ENCODE measurements at regions not wholly inside any gene's neighbourhood (a gene's known extent, or its start where the extent isn't known, plus 50 kb on each side); places are given as distances from the start of the nearest gene placed in this dataset.

- H3K36me3 ChIP-seq (ENCODE audit: control insufficient read depth, insufficient read depth, low read length): no peaks in the 10 kb centered on the region
- BruUV-seq (replicated peaks): no TSS peak
- Mint-ChIP-seq H3K9me3 (ENCODE audit: unreplicated experiment) (no peaks in the 10 kb centered on the region), H3K27me3 (ENCODE audit: insufficient read depth, unreplicated experiment) (no peaks in the 10 kb centered on the region), H3K4me1 (ENCODE audit: low read depth, unreplicated experiment) (no peaks in the 10 kb centered on the region), H3K36me3 (ENCODE audit: insufficient read depth, unreplicated experiment) (no peaks in the 10 kb centered on the region), H3K27ac (ENCODE audit: unreplicated experiment) (no peak overlapping the region), H3K4me3 (ENCODE audit: unreplicated experiment) (no peak overlapping the region)
- DNase-seq: no peak
- ChIA-PET POLR2A (no interaction called here), CTCF (no interaction called here)
- no peaks in the 10 kb centered on the region for H3K9me3 ChIP-seq
- no peaks in the 10 kb centered on the region for H3K4me1 ChIP-seq
- no peaks in the 10 kb centered on the region for H3K27me3 ChIP-seq (replicated peaks; ENCODE audit: control insufficient read depth, insufficient read depth, low read length)
- TF ChIP-seq, protein P1, sequence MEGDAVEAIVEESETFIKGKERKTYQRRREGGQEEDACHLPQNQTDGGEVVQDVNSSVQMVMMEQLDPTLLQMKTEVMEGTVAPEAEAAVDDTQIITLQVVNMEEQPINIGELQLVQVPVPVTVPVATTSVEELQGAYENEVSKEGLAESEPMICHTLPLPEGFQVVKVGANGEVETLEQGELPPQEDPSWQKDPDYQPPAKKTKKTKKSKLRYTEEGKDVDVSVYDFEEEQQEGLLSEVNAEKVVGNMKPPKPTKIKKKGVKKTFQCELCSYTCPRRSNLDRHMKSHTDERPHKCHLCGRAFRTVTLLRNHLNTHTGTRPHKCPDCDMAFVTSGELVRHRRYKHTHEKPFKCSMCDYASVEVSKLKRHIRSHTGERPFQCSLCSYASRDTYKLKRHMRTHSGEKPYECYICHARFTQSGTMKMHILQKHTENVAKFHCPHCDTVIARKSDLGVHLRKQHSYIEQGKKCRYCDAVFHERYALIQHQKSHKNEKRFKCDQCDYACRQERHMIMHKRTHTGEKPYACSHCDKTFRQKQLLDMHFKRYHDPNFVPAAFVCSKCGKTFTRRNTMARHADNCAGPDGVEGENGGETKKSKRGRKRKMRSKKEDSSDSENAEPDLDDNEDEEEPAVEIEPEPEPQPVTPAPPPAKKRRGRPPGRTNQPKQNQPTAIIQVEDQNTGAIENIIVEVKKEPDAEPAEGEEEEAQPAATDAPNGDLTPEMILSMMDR (IDR thresholded peaks at IDR 0.05; ENCODE audit: insufficient read depth in 1 of 2, low read depth in 1 of 2, low read length in 1 of 2, severe bottlenecking in 1 of 2, unreplicated experiment in 1 of 2): no peak
- H3K4me3 ChIP-seq (ENCODE audit: low read depth, low read length): no peak overlapping the region
- intact Hi-C loops (cut with micrococcal nuclease; ENCODE audit: unreplicated experiment): no loop called here
Observed at GRCh38 chr3:30154853-30155252, 451.5 kb upstream of the TGFBR2 start.

- Histone ChIP-seq H3K4me3 (ENCODE audit: low read depth, low read length) (no peak overlapping the region), H3K27me3 (replicated peaks; ENCODE audit: control insufficient read depth, insufficient read depth, low read length) (no peaks in the 10 kb centered on the region), H3K4me1 (no peaks in the 10 kb centered on the region), H3K36me3 (ENCODE audit: control insufficient read depth, insufficient read depth, low read length) (no peaks in the 10 kb centered on the region; the same call in 1 of the 2 replicates), H3K9me3 (no peaks in the 10 kb centered on the region)
- Mint-ChIP-seq H3K27me3 (ENCODE audit: insufficient read depth, unreplicated experiment) (no peaks in the 10 kb centered on the region), H3K4me1 (ENCODE audit: low read depth, unreplicated experiment) (no peaks in the 10 kb centered on the region), H3K36me3 (ENCODE audit: insufficient read depth, unreplicated experiment) (no peaks in the 10 kb centered on the region), H3K9me3 (ENCODE audit: unreplicated experiment) (no peaks in the 10 kb centered on the region), H3K4me3 (ENCODE audit: unreplicated experiment) (no peak overlapping the region), H3K27ac (ENCODE audit: unreplicated experiment) (no peak overlapping the region)
- DNase-seq: no peak
- no TSS peak for BruUV-seq (replicated peaks)
- ChIA-PET CTCF (no interaction called here), POLR2A (no interaction called here)
- intact Hi-C loops (cut with micrococcal nuclease; ENCODE audit: unreplicated experiment): no loop called here
- TF ChIP-seq, protein P1 (IDR thresholded peaks at IDR 0.05; ENCODE audit: insufficient read depth in 1 of 2, low read depth in 1 of 2, low read length in 1 of 2, severe bottlenecking in 1 of 2, unreplicated experiment in 1 of 2): no peak
Observed at GRCh38 chr3:30155755-30156154, 450.6 kb upstream of the TGFBR2 start.

- H3K27me3 ChIP-seq (replicated peaks; ENCODE audit: control insufficient read depth, insufficient read depth, low read length): no peaks in the 10 kb centered on the region
- intact Hi-C loops (cut with micrococcal nuclease; ENCODE audit: unreplicated experiment): no loop called here
- H3K4me3 ChIP-seq (ENCODE audit: low read depth, low read length): no peak overlapping the region
- Mint-ChIP-seq H3K9me3 (ENCODE audit: unreplicated experiment) (no peaks in the 10 kb centered on the region), H3K36me3 (ENCODE audit: insufficient read depth, unreplicated experiment) (no peaks in the 10 kb centered on the region), H3K27ac (ENCODE audit: unreplicated experiment) (no peak overlapping the region), H3K4me3 (ENCODE audit: unreplicated experiment) (no peak overlapping the region), H3K27me3 (ENCODE audit: insufficient read depth, unreplicated experiment) (no peaks in the 10 kb centered on the region), H3K4me1 (ENCODE audit: low read depth, unreplicated experiment) (no peaks in the 10 kb centered on the region)
- TF ChIP-seq, protein P1 (IDR thresholded peaks at IDR 0.05; ENCODE audit: insufficient read depth in 1 of 2, low read depth in 1 of 2, low read length in 1 of 2, severe bottlenecking in 1 of 2, unreplicated experiment in 1 of 2): no peak
- H3K9me3 ChIP-seq: no peaks in the 10 kb centered on the region
- no peaks in the 10 kb centered on the region for H3K4me1 ChIP-seq
- H3K36me3 ChIP-seq (ENCODE audit: control insufficient read depth, insufficient read depth, low read length): no peaks in the 10 kb centered on the region; the same call in 1 of the 2 replicates
- DNase-seq: no peak
- no TSS peak for BruUV-seq (replicated peaks)
- POLR2A ChIA-PET: no interaction called here
- CTCF ChIA-PET: no interaction called here
Observed at GRCh38 chr3:30156586-30157498, 449.6 kb upstream of the TGFBR2 start.

Data from Caco-2 (cell line).